HG03342 (cell line): ENCODE measurements at regions not wholly inside any gene's neighbourhood (a gene's known extent, or its start where the extent isn't known, plus 50 kb on each side); places are given as distances from the start of the nearest gene placed in this dataset.

Source experiments
- ATAC-seq: cut with Tn5 transposase; IDR thresholded peaks from one replicate; pipeline ENCODE4 v1.9.1; 2021; ENCODE audit warnings: mild to moderate bottlenecking, moderate library complexity; ENCODE audit not compliant: unreplicated experiment

GRCh38 chr18:55121397-55122170, 162.3 kb upstream of the CCDC68 start:
- ATAC-seq = no peak

- no peak for ATAC-seq
Observed at GRCh38 chr18:55120896-55121295, 161.6 kb upstream of the CCDC68 start.

GRCh38 chr18:55119434-55119833, 160.2 kb upstream of the CCDC68 start:
- no peak for ATAC-seq

GRCh38 chr18:55119016-55119415, 159.8 kb upstream of the CCDC68 start:
- no peak for ATAC-seq

GRCh38 chr18:55116863-55117262, 157.6 kb upstream of the CCDC68 start:
- no peak for ATAC-seq

GRCh38 chr18:55115606-55116005, 156.3 kb upstream of the CCDC68 start:
- no peak for ATAC-seq

GRCh38 chr18:55114876-55115275, 155.6 kb upstream of the CCDC68 start:
- ATAC-seq = no peak

- no peak for ATAC-seq
Observed at GRCh38 chr18:55113800-55114199, 154.5 kb upstream of the CCDC68 start.

GRCh38 chr18:55111271-55111670, 152.0 kb upstream of the CCDC68 start:
- no peak for ATAC-seq

GRCh38 chr18:55110436-55110835, 151.2 kb upstream of the CCDC68 start:
- no peak for ATAC-seq

- ATAC-seq = no peak
Observed at GRCh38 chr18:55109818-55110414, 150.7 kb upstream of the CCDC68 start.

GRCh38 chr18:55106906-55107305, 147.6 kb upstream of the CCDC68 start:
- no peak for ATAC-seq

GRCh38 chr18:55106466-55106865, 147.2 kb upstream of the CCDC68 start:
- no peak for ATAC-seq

- no peak for ATAC-seq
Observed at GRCh38 chr18:55105873-55106272, 146.6 kb upstream of the CCDC68 start.

- no peak for ATAC-seq
Observed at GRCh38 chr18:55102958-55103456, 143.7 kb upstream of the CCDC68 start.

- no peak for ATAC-seq
Observed at GRCh38 chr18:55102501-55102900, 143.2 kb upstream of the CCDC68 start.

- no peak for ATAC-seq
Observed at GRCh38 chr18:55101458-55101824, 142.2 kb upstream of the CCDC68 start.

GRCh38 chr18:55100817-55101457, 141.7 kb upstream of the CCDC68 start:
- no peak for ATAC-seq

GRCh38 chr18:55097456-55098170, 138.4 kb upstream of the CCDC68 start:
- ATAC-seq = no peak

- peak; percentile 51 for ATAC-seq
Observed at GRCh38 chr18:55096263-55096951, 137.1 kb upstream of the CCDC68 start.

GRCh38 chr18:55095584-55095983, 136.3 kb upstream of the CCDC68 start:
- ATAC-seq = no peak
